Osteoblast (primary cell): ENCODE measurements at regions not wholly inside any gene's neighbourhood (a gene's known extent, or its start where the extent isn't known, plus 50 kb on each side); places are given as distances from the start of the nearest gene placed in this dataset.

Experiments used
- DNase-seq: peaks from one replicate; pipeline ENCODE4 v3.0.0; 2011; ENCODE audit warnings: low spot score, mixed read lengths; ENCODE audit not compliant: insufficient read length; ENCODE audit errors: missing footprints
- H2AFZ ChIP-seq: 2 replicates; pipeline ENCODE4 v1.6.0; 2011; ENCODE audit warnings: mild to moderate bottlenecking, low read length
- H3K27ac ChIP-seq: 2 replicates; pipeline ENCODE4 v1.5.1; 2011; ENCODE audit warnings: mild to moderate bottlenecking, low read depth, low read length, moderate library complexity
- H3K27me3 ChIP-seq: 2 replicates; pipeline ENCODE4 v1.6.0; 2012; ENCODE audit warnings: mild to moderate bottlenecking, control low read depth, inconsistent platforms, low read length, moderate library complexity; ENCODE audit not compliant: insufficient read depth
- H3K36me3 ChIP-seq: 2 replicates; pipeline ENCODE4 v1.5.1; 2011; ENCODE audit warnings: mild to moderate bottlenecking, low read length, control low read depth, moderate library complexity; ENCODE audit not compliant: insufficient read depth
- H3K4me1 ChIP-seq: 2 replicates; pipeline ENCODE4 v1.5.1; 2011; ENCODE audit warnings: mild to moderate bottlenecking, low read length, control low read depth, moderate library complexity; ENCODE audit not compliant: insufficient read depth
- H3K4me2 ChIP-seq: 2 replicates; pipeline ENCODE4 v1.6.0; 2011; ENCODE audit warnings: mild to moderate bottlenecking, low read length; ENCODE audit not compliant: insufficient read depth
- H3K4me3 ChIP-seq: fragments of 200-600 bp; sonication (generic); 3 replicates; pipeline ENCODE4 v1.5.1; 2012; ENCODE audit warnings: mild to moderate bottlenecking, low read length, inconsistent platforms; ENCODE audit not compliant: insufficient read depth
- H3K79me2 ChIP-seq: 2 replicates; pipeline ENCODE4 v1.6.0; 2012; ENCODE audit warnings: mild to moderate bottlenecking, low read length, control low read depth, inconsistent platforms; ENCODE audit not compliant: insufficient read depth
- H3K9me3 ChIP-seq: 2 replicates; pipeline ENCODE4 v1.5.1; 2011; ENCODE audit warnings: low read depth, low read length, control low read depth
- H4K20me1 ChIP-seq: 2 replicates; pipeline ENCODE4 v1.6.0; 2012; ENCODE audit warnings: mild to moderate bottlenecking, low read length, control low read depth; ENCODE audit not compliant: insufficient read depth
- CTCF ChIP-seq: IDR thresholded peaks from 2 replicates; pipeline ENCODE4 v1.5.1; 2011; ENCODE audit warnings: mild to moderate bottlenecking, low read depth, low read length, moderate library complexity; ENCODE audit errors: extremely low read depth

- no peaks in the 10 kb centered on the region for H3K36me3 ChIP-seq
- no peak for TF ChIP-seq CTCF
- no peak overlapping the region for H3K4me2 ChIP-seq
- H2AFZ ChIP-seq, result no peak overlapping the region
- no peak overlapping the region for H3K27ac ChIP-seq
- no peaks in the 10 kb centered on the region for H3K79me2 ChIP-seq
- no peak overlapping the region for H3K4me3 ChIP-seq
- no peaks in the 10 kb centered on the region for H4K20me1 ChIP-seq
- H3K9me3 ChIP-seq, result no peaks in the 10 kb centered on the region
- H3K4me1 ChIP-seq, result no peaks in the 10 kb centered on the region
- H3K27me3 ChIP-seq, result no peaks in the 10 kb centered on the region
- no peak for DNase-seq
Measured at GRCh38 chr4:114109776-114110175, 130.3 kb upstream of the ARSJ start.

GRCh38 chr4:114115526-114115925 is 136.1 kb upstream of the ARSJ start:
- H2AFZ ChIP-seq, result no peak overlapping the region

GRCh38 chr4:114116861-114117260 is 137.4 kb upstream of the ARSJ start:
- no peaks in the 10 kb centered on the region for H3K36me3 ChIP-seq
- H3K79me2 ChIP-seq, result no peaks in the 10 kb centered on the region
- no peaks in the 10 kb centered on the region for H4K20me1 ChIP-seq
- H3K4me3 ChIP-seq, result no peak overlapping the region
- no peaks in the 10 kb centered on the region for H3K27me3 ChIP-seq
- H3K4me1 ChIP-seq, result no peaks in the 10 kb centered on the region
- H3K9me3 ChIP-seq, result no peaks in the 10 kb centered on the region
- no peak for TF ChIP-seq CTCF
- no peak overlapping the region for H2AFZ ChIP-seq
- no peak overlapping the region for H3K27ac ChIP-seq
- no peak overlapping the region for H3K4me2 ChIP-seq
- no peak for DNase-seq

More at GRCh38 chr4:114115526-114115925, 136.1 kb upstream of the ARSJ start:
- no peak overlapping the region for H3K27ac ChIP-seq
- no peaks in the 10 kb centered on the region for H4K20me1 ChIP-seq
- H3K27me3 ChIP-seq, result no peaks in the 10 kb centered on the region
- H3K79me2 ChIP-seq, result no peaks in the 10 kb centered on the region
- H3K4me1 ChIP-seq, result no peaks in the 10 kb centered on the region
- DNase-seq, result no peak
- TF ChIP-seq CTCF, result no peak
- no peaks in the 10 kb centered on the region for H3K9me3 ChIP-seq
- no peak overlapping the region for H3K4me2 ChIP-seq
- H3K36me3 ChIP-seq, result no peaks in the 10 kb centered on the region
- H3K4me3 ChIP-seq, result no peak overlapping the region

GRCh38 chr4:114121221-114121620 is 141.8 kb upstream of the ARSJ start:
- DNase-seq, result peak; percentile 55
- Histone ChIP-seq H4K20me1 (no peaks in the 10 kb centered on the region), H2AFZ (no peak overlapping the region), H3K27ac (no peak overlapping the region), H3K4me2 (no peak overlapping the region), H3K27me3 (no peaks in the 10 kb centered on the region), H3K4me1 (no peaks in the 10 kb centered on the region), H3K4me3 (no peak overlapping the region), H3K9me3 (no peaks in the 10 kb centered on the region), H3K79me2 (no peaks in the 10 kb centered on the region), H3K36me3 (no peaks in the 10 kb centered on the region)
- TF ChIP-seq CTCF, result no peak
